GM11168 (cell line): ENCODE measurements at regions not wholly inside any gene's neighbourhood (a gene's known extent, or its start where the extent isn't known, plus 50 kb on each side); places are given as distances from the start of the nearest gene placed in this dataset.
"Not testable (repeated sequence)": the region's sequence is repeated elsewhere in the genome, so short reads cannot be mapped to it uniquely, and the experiment has no call there.

Experiments used
- in situ Hi-C: fragments of 300-500 bp; cut with MboI; formaldehyde crosslinking; loops from one replicate; pipeline ENCODE4 v1.12.0; 2022; ENCODE audit warnings: low sequenced_read_pairs; ENCODE audit not compliant: unreplicated experiment

DNA sequence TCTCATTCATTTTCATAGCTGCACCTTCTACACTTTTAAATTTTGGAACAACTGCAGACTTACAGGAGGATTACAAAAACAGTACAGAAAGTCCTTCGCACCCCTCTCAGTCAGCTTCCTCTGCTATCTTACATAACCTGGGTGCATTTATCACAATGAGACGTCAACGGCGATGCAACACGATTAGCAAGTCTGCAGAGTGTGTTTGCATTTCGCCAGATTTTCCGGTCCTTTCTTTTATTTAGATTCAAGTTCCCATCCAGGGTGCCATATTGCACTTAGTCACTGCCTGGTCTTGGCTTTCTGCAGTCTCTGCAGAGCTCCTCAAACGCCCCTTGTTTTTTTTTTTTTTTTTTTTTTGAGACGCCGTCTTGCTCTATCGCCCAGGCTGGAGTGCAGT, 85.9 kb downstream of the ASMT start:
- in situ Hi-C loops = no loop called here

DNA sequence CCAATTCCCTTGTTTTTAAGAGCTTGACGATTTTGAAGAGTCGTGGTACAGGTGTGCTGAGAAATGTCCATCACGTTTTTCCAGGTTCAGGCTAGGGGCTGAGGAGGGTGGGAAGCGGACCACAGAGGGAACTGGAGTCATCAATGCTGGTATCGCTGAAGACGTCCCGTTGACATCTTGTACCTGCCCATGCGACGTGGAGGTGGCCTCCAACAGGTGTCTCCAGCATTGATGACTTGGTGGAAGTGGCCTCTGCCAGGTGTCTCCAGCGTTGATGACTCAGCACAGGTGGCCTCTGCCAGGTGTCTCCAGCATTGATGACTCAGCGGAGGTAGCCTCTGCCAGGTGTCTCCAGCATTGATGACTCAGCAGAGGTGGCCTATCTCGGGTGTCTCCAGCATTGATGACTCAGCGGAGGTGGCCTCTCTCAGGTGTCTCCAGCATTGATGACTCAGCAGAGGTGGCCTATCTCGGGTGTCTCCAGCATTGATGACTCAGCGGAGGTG, 86.6 kb downstream of the ASMT start:
- in situ Hi-C loops = not testable (repeated sequence)

DNA sequence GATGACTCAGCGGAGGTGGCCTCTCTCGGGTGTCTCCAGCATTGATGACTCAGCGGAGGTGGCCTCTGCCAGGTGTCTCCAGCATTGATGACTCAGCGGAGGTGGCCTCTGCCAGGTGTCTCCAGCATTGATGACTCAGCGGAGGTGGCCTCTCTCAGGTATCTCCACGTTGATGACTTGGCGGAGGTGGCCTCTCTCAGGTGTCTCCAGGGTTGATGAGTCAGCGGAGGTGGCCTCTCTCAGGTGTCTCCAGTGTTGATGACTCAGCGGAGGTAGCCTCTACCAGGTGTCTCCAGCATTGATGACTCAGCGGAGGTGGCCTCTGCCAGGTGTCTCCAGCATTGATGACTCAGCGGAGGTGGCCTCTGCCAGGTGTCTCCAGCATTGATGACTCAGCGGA, 87.3 kb downstream of the ASMT start:
- in situ Hi-C loops = not testable (repeated sequence)

DNA sequence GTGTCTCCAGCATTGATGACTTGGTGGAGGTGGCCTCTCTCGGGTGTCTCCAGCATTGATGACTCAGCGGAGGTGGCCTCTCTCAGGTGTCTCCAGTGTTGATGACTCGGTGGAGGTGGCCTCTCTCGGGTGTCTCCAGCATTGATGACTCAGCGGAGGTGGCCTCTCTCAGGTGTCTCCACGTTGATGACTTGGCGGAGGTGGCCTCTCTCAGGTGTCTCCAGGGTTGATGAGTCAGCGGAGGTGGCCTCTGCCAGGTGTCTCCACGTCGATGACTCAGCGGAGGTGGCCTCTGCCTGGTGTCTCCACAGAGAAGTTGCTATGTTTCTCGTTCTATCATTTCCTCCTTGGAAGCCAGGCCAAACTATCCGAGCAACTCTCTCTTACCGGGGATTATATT, 87.7 kb downstream of the ASMT start:
- in situ Hi-C loops = not testable (repeated sequence)

DNA sequence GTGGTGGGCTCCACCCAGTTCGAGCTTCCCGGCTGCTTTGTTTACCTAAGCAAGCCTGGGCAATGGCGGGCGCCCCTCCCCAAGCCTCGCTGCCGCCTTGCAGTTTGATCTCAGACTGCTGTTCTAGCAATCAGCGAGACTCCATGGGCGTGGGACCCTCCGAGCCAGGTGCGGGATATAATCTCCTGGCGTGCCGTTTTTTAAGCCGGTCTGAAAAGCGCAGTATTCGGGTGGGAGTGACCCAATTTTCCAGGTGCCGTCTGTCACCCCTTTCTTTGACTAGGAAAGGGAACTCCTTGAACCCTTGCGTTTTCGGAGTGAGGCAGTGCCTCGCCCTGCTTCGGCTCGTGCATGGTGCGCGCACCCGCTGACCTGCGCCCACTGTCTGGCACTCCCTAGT, 94.4 kb downstream of the ASMT start:
- in situ Hi-C loops = not testable (repeated sequence)

DNA sequence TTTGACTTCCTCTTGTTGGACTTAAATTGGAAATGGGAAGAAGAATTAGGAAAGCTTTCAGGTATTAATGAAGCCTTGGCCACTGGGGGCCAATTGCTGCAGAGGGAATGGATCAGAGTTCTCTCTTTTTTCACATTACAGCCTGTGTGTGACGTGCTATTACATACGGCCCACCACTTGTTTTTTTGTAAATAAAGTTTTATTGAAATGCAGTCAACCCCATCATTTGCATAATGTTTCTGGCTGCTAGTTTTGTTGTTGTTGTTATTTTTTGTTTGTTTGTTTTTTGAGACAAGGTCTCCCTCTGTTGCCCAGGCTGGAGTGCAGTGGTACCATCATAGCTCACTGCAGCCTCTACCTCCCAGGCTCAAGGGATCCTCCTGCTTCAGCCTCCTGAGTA, 98.4 kb downstream of the ASMT start:
- in situ Hi-C loops = no loop called here

DNA sequence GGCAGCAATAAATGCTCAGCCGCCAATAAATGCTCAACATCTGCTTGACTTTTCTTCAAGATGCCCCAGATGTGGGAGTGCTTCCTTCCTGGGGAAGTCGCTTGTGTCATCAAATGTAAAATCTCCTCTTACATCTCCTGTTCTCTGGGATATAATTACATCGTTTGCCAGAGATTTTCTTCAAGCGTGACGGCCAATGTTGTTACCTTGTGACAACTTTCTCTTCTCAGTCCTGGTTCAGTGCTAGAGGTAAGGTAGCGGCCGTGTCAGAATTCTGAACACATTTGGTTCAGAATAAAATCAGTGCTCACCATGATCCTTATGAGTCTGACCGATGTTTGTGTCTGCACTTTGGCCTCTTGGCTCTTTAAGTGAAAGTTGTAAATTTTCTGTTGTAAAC, 102.5 kb downstream of the ASMT start:
- in situ Hi-C loops = no loop called here

DNA sequence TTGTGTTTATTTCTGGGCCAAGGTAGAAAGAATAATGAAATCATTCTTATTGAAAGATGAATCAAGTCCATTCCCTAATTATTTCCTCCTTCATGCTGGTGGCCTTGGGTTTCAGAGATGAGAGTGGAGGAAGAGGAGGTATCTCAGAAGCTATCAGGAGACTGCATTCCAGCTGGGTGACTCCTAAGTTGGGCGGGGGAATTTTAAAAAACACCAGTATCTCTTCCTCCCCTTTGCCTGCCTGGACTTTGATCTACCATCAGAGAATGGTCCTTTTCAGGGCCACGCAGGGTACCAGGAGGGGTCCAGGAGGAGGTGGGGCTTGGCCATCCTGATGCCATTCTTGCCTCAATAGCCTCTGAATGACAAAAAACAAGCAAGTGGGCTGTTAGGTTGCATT, 104.4 kb downstream of the ASMT start:
- in situ Hi-C loops = no loop called here

DNA sequence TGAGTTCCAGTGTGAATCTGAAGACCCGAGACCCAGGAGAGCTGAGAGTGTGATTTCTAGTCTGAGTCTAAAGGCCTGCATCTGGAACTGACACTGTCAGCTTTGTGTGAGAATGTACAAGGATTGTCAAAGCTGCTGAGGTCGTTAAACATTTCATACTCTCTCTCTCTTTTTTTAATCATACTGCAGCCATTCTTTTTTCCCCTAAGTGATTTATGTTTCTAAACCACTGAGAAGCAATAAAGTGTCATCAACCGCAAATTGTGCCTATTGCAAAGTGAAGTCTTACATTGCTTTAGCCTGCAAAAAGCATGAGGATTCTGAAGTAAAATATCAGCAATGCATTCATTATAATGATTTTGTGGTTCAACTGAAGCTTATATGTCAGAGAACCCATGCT, 106.0 kb downstream of the ASMT start:
- in situ Hi-C loops = no loop called here

DNA sequence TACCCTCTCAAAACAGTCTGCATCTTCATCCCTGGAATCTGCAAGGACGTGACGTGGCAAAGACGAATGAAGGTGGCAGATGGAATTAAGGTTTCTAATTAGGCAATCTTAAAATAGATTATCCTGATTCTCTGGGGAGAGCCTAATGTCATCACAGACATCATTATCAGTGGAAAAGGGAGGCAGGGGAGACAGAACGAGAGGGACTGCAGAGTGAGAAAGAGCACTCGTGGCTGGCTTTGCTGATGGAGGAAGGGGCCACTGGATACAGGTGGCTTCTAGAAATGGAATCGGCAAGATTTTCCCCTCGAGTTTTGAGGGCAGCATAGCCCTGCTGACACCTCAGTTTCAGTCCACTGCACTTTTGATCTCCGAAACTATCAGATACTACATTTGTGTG, 110.6 kb downstream of the ASMT start:
- in situ Hi-C loops = no loop called here

DNA sequence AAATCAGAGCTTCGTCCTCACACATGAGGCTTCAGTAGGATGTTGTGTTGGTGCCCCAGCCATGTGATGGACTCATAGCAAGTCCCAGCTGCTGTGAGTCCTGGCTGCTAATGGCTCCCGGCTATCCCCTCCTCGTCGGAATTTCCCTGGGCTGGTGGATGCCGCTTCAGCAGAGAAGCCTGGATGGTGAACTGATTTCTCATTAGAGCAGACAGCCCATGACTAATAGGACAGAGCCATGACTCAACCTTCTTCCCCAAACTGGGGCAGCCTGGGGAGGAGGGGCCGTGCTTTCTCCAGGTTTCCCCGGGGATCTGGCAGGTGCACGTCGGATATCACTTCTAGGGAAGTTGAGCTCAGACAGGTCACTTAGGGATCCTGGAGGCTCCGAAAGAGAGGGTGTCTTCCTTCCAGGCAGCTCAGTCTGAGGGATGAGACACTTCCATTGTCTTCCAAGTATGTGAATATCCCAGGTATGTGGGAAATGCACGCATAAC, 112.7 kb downstream of the ASMT start:
- in situ Hi-C loops = no loop called here

DNA sequence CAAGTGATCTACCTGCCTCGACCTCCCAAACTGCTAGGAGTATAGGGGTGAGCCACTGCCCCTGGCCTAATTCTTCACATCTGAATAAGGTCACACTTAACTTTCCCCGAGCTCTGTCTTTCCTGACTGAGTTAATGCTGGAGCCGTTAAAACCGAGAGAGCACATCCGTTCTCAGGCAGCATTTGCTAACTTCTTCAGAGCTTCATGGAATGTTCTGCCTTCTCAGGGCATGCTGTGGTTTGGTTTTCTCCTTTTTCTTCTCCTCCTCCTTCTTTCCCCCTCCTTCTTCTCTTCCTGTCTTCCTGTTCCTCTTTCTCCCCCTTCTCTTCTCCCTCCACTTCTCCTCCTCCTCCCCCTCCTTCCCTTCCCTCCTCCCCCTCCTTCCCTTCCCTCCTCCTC, 119.9 kb downstream of the ASMT start:
- in situ Hi-C loops = no loop called here

DNA sequence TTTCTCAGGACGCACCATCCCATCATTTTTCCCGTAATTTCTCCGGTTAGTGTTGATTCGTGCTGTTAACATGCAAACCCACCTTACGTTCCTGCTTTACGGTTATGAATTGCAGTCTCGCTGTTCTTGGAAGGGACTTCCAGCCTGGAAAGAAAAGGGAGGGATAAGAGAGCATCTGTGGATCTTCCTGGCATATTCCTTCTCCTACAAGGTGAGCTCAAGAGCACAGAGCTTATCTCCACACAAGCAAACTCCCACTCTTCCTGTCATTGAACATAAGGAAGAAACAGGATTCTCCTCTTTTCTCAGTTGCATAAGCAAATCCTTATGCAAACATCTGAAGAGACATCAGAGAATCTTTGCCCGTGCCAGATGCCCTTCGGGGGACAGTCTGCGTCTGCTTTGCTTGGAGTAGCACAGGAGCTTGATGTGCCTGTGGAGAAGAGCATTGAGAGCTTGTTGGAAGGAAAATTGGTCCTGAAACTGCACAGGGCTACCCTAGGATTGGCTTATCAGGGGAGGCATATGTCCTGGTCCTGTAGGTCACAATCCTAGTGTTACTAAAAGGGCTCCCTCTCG, 127.0 kb downstream of the ASMT start:
- in situ Hi-C loops = no loop called here

DNA sequence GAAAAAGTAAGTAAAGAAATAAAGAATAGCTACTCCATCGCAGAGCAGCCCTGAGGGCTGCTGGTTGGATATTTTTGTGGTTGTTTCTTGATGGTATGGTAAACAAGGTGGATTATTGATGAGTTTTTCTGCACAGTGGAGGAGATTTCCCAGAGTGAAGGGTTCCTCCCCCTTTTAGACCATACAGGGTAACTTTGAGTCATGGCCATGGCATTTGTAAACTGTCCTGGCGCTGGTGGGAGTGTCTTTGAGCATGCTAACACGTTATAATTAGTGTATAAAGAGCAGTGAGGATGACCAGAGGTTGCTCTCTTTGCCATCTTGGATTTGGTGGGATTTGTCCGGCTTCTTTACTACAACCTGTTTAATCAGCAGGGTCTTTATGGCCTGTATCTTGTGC, 128.2 kb downstream of the ASMT start:
- in situ Hi-C loops = no loop called here

DNA sequence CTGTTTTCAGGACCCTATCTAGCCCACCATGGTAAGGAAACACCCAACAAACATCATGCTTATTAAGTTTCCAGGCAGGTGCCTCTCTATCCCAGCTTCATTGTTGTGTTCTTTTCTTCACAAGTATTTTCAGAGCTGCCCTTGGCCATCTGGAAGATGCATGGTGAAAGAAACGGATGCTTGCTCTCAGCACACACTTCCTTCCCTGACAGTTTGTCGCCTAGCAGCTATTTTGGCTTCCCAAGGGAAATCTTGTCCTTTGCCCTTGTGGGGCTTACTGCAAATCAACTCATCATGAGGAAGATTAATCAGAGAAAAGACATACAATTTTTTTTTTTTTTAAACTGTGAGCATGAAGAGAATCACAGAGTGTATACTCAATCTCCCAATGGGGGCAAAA, 128.8 kb downstream of the ASMT start:
- in situ Hi-C loops = no loop called here

DNA sequence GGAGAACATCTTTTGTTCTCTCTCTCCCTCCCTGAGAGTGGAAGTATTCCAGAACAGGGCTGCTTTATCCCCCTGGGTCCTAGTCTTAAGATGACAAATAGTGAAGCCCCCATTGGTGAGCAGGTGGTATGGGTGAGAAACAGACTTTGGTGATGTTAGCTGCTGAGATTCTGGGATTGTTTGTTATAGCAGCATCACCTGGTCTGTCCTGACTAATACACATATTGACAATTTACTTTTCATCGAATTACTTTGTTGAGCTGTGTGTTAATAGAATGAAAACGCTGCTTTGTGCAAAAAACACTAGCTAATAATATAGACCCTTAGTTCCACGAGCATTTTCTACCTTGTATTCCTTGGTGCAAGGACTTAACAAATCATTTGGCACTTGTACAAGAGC, 133.5 kb downstream of the ASMT start:
- in situ Hi-C loops = no loop called here

DNA sequence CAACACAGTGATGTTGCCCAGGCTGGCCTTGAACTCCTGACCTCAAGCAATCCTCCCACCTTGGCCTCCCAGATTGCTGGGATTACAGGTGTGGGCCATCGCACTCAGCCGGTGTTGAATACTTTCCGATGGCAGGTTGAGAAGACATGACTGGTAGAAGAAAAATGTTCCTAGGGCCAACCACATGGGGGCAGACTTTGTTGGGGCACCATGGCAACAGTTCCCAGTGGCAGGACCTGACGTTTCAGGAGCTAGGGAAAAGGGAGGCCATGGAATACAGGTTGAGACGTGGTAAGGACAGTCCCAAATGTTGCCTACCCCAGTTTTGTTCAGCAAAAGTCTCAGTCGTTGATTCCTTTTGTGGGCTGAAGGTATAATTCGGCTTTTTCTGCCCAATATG, 134.6 kb downstream of the ASMT start:
- in situ Hi-C loops = no loop called here

DNA sequence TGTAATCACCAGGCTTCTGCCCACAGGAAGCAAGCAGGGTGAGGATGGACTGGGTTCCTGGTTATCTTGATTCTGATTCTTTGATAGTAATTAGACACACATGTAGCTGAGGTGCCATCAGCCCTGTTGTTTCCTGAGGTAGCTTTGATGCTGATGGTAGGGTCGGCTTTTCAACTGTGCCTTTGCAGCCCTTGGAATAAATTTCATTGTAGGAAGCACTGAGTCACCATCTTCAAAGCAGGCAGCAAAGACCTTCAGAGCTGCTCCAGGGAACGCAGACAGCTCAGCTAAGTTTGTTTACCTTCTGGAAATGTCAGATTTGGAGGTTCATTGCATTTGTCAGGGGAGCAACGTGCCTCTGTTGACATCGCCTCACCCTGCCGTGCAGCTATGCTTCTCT, 135.4 kb downstream of the ASMT start:
- in situ Hi-C loops = no loop called here

DNA sequence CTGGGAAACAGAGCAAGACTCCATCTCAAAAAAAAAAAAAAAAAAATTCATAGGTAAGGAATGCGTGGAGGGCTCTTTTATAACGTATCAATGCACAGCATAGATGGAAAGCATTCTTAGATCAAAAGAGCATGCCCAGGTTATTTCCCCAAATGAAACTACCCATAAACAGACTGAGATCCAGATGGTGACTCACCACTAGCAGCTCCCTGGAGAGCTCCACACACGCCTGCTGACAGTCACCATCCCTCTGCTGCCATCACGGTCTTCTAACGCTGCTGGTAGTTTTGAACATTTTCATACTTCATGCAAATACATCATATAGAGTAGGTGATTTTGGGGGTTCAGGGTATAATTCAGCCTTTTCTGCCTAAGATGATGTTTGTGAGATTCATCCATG, 136.9 kb downstream of the ASMT start:
- in situ Hi-C loops = no loop called here

DNA sequence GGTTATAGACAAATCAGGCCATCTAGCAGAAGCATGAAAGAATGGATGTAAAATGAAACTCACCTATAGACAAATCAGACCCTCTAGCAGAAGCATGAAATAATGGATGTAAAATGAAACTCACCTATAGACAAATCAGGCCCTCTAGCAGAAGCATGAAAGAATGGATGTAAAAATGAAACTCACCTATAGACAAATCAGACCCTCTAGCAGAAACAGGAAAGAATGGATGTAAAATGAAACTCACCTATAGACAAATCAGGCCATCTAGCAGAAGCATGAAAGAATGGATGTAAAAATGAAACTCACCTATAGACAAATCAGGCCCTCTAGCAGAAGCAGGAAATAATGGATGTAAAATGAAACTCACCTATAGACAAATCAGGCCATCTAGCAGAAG, 137.9 kb downstream of the ASMT start:
- in situ Hi-C loops = not testable (repeated sequence)

DNA sequence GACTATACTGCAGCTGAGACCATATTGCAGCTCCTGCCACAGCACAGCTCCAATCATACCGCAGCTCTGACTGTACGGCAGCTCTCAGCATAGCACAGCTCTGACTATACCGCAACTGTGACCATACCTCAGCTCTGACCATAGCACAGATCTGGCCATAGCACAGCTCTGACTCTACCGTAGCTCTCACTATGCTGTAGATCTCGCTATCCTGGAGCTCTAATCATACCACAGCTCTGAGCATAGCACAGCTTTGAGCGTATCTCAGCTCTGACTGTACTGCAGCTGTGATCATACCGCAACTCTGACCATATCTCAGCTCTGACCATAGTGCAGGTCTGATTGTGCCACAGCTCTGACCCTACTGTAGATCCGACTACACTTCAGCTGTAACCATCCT, 139.2 kb downstream of the ASMT start:
- in situ Hi-C loops = no loop called here

DNA sequence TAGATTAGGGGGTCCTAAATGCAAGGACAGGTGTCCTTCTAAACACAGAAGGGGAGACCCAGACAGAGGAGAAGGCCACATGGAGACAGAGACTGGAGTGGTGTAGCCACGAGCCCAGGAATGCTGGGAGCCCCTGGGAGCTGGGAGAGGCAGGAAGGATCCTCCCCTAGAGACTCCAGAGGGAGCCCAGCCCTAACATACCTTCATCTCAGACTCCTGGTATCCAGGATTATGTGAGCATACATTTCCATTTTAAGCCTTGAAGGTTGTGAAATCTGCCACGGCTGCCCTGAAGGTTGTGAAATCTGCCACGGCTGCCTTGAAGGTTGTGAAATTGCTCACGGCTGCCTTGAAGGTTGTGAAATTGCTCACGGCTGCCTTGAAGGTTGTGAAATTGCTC, 148.4 kb downstream of the ASMT start:
- in situ Hi-C loops = no loop called here
